ENCODE measurements at regions not wholly inside any gene's neighbourhood (a gene's known extent, or its start where the extent isn't known, plus 50 kb on each side); places are given as distances from the start of the nearest gene placed in this dataset.

DNA sequence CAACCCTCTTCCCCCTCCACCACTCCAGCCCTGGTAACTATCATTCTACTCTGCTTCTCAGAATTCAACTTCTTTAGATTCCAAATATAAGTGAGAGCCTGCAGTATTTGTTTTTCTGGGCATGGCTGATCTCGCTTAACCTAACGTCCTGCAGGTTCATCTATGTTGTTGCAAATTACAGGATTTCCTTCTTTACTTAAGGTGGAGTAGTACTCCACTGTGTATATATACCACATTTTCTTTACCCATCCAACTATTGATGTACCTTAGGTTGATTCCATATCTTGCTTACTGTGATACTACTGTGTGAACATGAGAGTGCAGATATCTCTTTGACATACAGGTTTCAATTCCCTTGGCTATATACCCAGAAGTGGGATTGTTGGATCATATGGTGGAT, 106.3 kb upstream of the ZNF366 start:
- H3K9me3 Mint-ChIP-seq (ENCODE audit: low read depth, unreplicated experiment): no peaks in the 10 kb centered on the region
- no TSS peak for BruUV-seq (replicated peaks)
- TF ChIP-seq, protein P1, sequence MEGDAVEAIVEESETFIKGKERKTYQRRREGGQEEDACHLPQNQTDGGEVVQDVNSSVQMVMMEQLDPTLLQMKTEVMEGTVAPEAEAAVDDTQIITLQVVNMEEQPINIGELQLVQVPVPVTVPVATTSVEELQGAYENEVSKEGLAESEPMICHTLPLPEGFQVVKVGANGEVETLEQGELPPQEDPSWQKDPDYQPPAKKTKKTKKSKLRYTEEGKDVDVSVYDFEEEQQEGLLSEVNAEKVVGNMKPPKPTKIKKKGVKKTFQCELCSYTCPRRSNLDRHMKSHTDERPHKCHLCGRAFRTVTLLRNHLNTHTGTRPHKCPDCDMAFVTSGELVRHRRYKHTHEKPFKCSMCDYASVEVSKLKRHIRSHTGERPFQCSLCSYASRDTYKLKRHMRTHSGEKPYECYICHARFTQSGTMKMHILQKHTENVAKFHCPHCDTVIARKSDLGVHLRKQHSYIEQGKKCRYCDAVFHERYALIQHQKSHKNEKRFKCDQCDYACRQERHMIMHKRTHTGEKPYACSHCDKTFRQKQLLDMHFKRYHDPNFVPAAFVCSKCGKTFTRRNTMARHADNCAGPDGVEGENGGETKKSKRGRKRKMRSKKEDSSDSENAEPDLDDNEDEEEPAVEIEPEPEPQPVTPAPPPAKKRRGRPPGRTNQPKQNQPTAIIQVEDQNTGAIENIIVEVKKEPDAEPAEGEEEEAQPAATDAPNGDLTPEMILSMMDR (IDR thresholded peaks at IDR 0.05; ENCODE audit: unreplicated experiment): no peak
- no peak for DNase-seq
- intact Hi-C loops (cut with micrococcal nuclease; ENCODE audit: unreplicated experiment): loop anchor here (10.0 kb wide), 1 partner anchor 231 kb away; no protein-coding TSS in a partner anchor
- H3K36me3 Mint-ChIP-seq (ENCODE audit: insufficient read depth, unreplicated experiment): no peaks in the 10 kb centered on the region
- no peak overlapping the region for H3K27ac Mint-ChIP-seq (ENCODE audit: unreplicated experiment)
- H3K27me3 Mint-ChIP-seq (ENCODE audit: unreplicated experiment): peaks cover 17% of the 10 kb centered on the region
- CTCF ChIA-PET: no interaction called here
- no peak overlapping the region for H3K4me3 Mint-ChIP-seq (ENCODE audit: low read depth, unreplicated experiment)
- H3K4me1 Mint-ChIP-seq (ENCODE audit: low read depth, unreplicated experiment): no peaks in the 10 kb centered on the region

DNA sequence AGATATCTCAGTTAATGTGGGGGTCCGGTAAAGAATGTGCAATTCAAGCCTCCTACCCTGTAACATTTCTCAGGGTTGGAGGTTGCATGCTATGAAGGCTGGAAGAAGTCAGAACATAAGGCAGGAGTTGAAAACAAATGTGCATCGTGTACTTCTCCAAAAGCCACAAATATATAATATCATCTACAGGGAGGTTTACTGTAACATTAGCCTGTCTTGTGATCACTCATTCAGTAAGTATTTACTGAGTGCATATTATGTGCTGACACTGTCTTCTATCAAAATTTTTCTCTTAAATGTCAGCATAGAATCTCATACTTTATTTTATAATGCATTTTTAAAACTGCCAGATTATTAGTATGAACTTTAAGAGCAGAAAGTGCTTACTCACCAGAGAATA, 105.6 kb upstream of the ZNF366 start:
- intact Hi-C loops (cut with micrococcal nuclease; ENCODE audit: unreplicated experiment): loop anchor here (10.0 kb wide), 1 partner anchor 232 kb away; no protein-coding TSS in a partner anchor
- CTCF ChIA-PET: no interaction called here
- TF ChIP-seq, protein P1 (IDR thresholded peaks at IDR 0.05; ENCODE audit: unreplicated experiment): no peak
- H3K36me3 Mint-ChIP-seq (ENCODE audit: insufficient read depth, unreplicated experiment): no peaks in the 10 kb centered on the region
- BruUV-seq (replicated peaks): no TSS peak
- H3K27ac Mint-ChIP-seq (ENCODE audit: unreplicated experiment): no peak overlapping the region
- H3K4me3 Mint-ChIP-seq (ENCODE audit: low read depth, unreplicated experiment): no peak overlapping the region
- no peak for DNase-seq
- peaks cover 17% of the 10 kb centered on the region for H3K27me3 Mint-ChIP-seq (ENCODE audit: unreplicated experiment)
- no peaks in the 10 kb centered on the region for H3K9me3 Mint-ChIP-seq (ENCODE audit: low read depth, unreplicated experiment)
- H3K4me1 Mint-ChIP-seq (ENCODE audit: low read depth, unreplicated experiment): no peaks in the 10 kb centered on the region

DNA sequence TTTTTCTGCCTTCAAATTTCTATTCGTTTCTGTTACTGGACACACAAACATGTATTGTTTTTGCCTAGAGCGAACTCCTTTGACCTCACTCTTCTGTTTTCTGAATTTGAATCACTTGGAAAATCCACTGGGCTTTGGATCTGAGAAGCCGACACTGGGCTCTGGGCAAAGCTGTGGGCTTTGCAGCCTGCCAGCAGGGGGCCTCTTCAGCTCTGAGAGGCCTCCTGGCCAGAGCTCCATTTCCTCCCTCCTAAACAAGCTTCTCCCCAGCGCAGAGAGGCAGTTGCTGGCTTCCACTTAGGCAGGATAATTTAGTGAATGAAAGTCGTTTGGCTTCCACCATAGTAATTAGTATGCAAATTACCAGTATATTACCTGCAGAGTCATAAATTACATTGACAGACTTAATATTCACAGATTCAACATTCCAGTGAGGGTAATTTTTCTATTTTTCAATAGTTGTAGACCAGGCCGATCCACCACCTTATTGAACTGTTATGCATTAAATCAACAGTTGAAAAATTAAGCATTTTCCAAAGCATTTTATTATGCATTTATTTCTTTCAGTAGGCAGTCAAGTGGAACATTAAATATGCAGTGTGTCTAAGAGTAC, 104.0 kb upstream of the ZNF366 start:
- CTCF ChIA-PET: interaction anchor here (0.6 to 2.0 kb wide), 9 partner anchors 8 to 232 kb away, joined by 3 to 44 read pairs (median 5); no protein-coding TSS in a partner anchor
- H3K27me3 Mint-ChIP-seq (ENCODE audit: unreplicated experiment): peaks cover 17% of the 10 kb centered on the region
- TF ChIP-seq, protein P1 (IDR thresholded peaks at IDR 0.05; ENCODE audit: unreplicated experiment): peak; percentile 91
- H3K36me3 Mint-ChIP-seq (ENCODE audit: insufficient read depth, unreplicated experiment): no peaks in the 10 kb centered on the region
- intact Hi-C loops (cut with micrococcal nuclease; ENCODE audit: unreplicated experiment): loop anchor here (2.0 to 10.0 kb wide), 2 partner anchors 208 to 234 kb away; no protein-coding TSS in a partner anchor
- H3K9me3 Mint-ChIP-seq (ENCODE audit: low read depth, unreplicated experiment): no peaks in the 10 kb centered on the region
- peak; percentile 74 for DNase-seq
- no TSS peak for BruUV-seq (replicated peaks)
- no peak overlapping the region for H3K27ac Mint-ChIP-seq (ENCODE audit: unreplicated experiment)
- H3K4me3 Mint-ChIP-seq (ENCODE audit: low read depth, unreplicated experiment): no peak overlapping the region
- no peaks in the 10 kb centered on the region for H3K4me1 Mint-ChIP-seq (ENCODE audit: low read depth, unreplicated experiment)

DNA sequence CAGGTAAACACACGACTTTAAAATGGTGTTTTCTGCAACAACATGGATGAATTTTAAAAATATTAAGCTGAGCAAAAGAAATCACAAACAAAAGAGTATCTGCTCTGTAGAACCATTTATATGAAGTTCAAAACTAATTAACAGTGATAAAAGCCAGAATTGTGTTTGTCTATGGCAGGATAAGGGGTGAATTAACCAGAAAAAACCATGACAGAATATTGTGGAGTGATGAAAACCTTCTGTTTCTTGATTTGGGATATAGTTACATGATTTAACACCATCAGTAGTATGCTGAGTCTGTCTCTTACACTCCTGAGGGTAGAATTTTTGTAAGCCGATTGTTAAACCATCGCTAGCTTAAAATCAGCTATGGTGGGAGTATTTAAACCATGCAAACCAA, 101.7 kb upstream of the ZNF366 start:
- BruUV-seq (replicated peaks): no TSS peak
- Mint-ChIP-seq H3K4me3 (ENCODE audit: low read depth, unreplicated experiment) (no peak overlapping the region), H3K27ac (ENCODE audit: unreplicated experiment) (no peak overlapping the region), H3K27me3 (ENCODE audit: unreplicated experiment) (peaks cover 17% of the 10 kb centered on the region), H3K9me3 (ENCODE audit: low read depth, unreplicated experiment) (no peaks in the 10 kb centered on the region), H3K4me1 (ENCODE audit: low read depth, unreplicated experiment) (no peaks in the 10 kb centered on the region), H3K36me3 (ENCODE audit: insufficient read depth, unreplicated experiment) (no peaks in the 10 kb centered on the region)
- CTCF ChIA-PET: interaction anchor here (1.1 kb wide), 1 partner anchor 210 kb away, joined by 3 read pairs; no protein-coding TSS in a partner anchor
- intact Hi-C loops (cut with micrococcal nuclease; ENCODE audit: unreplicated experiment): no loop called here
- DNase-seq: no peak
- TF ChIP-seq, protein P1 (IDR thresholded peaks at IDR 0.05; ENCODE audit: unreplicated experiment): no peak
